OCI-LY3 (cell line): ENCODE measurements at regions not wholly inside any gene's neighbourhood (a gene's known extent, or its start where the extent isn't known, plus 50 kb on each side); places are given as distances from the start of the nearest gene placed in this dataset.
"Not testable (repeated sequence)": the region's sequence is repeated elsewhere in the genome, so short reads cannot be mapped to it uniquely, and the experiment has no call there.

Experiments
- CTCF ChIP-seq: fragments of 200-600, 300-600 bp; sonication (generic); IDR thresholded peaks from 2 replicates; pipeline ENCODE4 v1.5.1; 2014; ENCODE audit warnings: antibody characterized with exemption, low read length, low read depth
- EZH2phosphoT487 ChIP-seq: fragments of 200-600 bp; shearing (Covaris generic); IDR thresholded peaks from 2 replicates; pipeline ENCODE4 v1.6.1; 2018; ENCODE audit warnings: antibody characterized with exemption, mixed run types, low read depth

- not testable (repeated sequence) for TF ChIP-seq CTCF, EZH2phosphoT487
These were observed 303.4 kb downstream of the RPIA start for GRCh38 chr2:88994856-88995255.
